ENCODE measurements at regions not wholly inside any gene's neighbourhood (a gene's known extent, or its start where the extent isn't known, plus 50 kb on each side); places are given as distances from the start of the nearest gene placed in this dataset.

- no peak overlapping the region for H3K4me3 ChIP-seq (ENCODE audit: low read depth, low read length)
- no peaks in the 10 kb centered on the region for H3K4me1 ChIP-seq
- H3K9me3 ChIP-seq: no peaks in the 10 kb centered on the region
- no peaks in the 10 kb centered on the region for H3K36me3 ChIP-seq
- DNase-seq: no peak
- no peak for TF ChIP-seq CTCF (IDR thresholded peaks at IDR 0.05; ENCODE audit: low read depth, low read length)
- H3K27me3 ChIP-seq: no peaks in the 10 kb centered on the region
Measured at GRCh38 chr16:63830061-63830460, 1291.8 kb downstream of the CDH11 start.

GRCh38 chr16:63822818-63823217 lies 1299.0 kb downstream of the CDH11 start:
- Histone ChIP-seq H3K36me3 (no peaks in the 10 kb centered on the region), H3K4me1 (no peaks in the 10 kb centered on the region), H3K4me3 (ENCODE audit: low read depth, low read length) (no peak overlapping the region), H3K9me3 (no peaks in the 10 kb centered on the region), H3K27me3 (no peaks in the 10 kb centered on the region)
- TF ChIP-seq CTCF (IDR thresholded peaks at IDR 0.05; ENCODE audit: low read depth, low read length): no peak
- DNase-seq: no peak

- Histone ChIP-seq H3K36me3 (no peaks in the 10 kb centered on the region), H3K4me3 (ENCODE audit: low read depth, low read length) (no peak overlapping the region), H3K4me1 (no peaks in the 10 kb centered on the region), H3K27me3 (no peaks in the 10 kb centered on the region), H3K9me3 (no peaks in the 10 kb centered on the region)
- DNase-seq: no peak
- TF ChIP-seq CTCF (IDR thresholded peaks at IDR 0.05; ENCODE audit: low read depth, low read length): no peak
Measured at GRCh38 chr16:63816276-63816675, 1305.6 kb downstream of the CDH11 start.

- no peaks in the 10 kb centered on the region for H3K4me1 ChIP-seq
- H3K4me3 ChIP-seq (ENCODE audit: low read depth, low read length): no peak overlapping the region
- TF ChIP-seq CTCF (IDR thresholded peaks at IDR 0.05; ENCODE audit: low read depth, low read length): no peak
- H3K9me3 ChIP-seq: no peaks in the 10 kb centered on the region
- no peaks in the 10 kb centered on the region for H3K27me3 ChIP-seq
- DNase-seq: no peak
- H3K36me3 ChIP-seq: no peaks in the 10 kb centered on the region
Measured at GRCh38 chr16:63813862-63814261, 1308.0 kb downstream of the CDH11 start.

GRCh38 chr16:63808730-63809129 lies 1313.1 kb downstream of the CDH11 start:
- no peak for TF ChIP-seq CTCF (IDR thresholded peaks at IDR 0.05; ENCODE audit: low read depth, low read length)
- Histone ChIP-seq H3K36me3 (no peaks in the 10 kb centered on the region), H3K9me3 (no peaks in the 10 kb centered on the region), H3K4me3 (ENCODE audit: low read depth, low read length) (no peak overlapping the region), H3K4me1 (no peaks in the 10 kb centered on the region), H3K27me3 (no peaks in the 10 kb centered on the region)
- no peak for DNase-seq

- DNase-seq: no peak
- Histone ChIP-seq H3K36me3 (no peaks in the 10 kb centered on the region), H3K9me3 (no peaks in the 10 kb centered on the region), H3K4me1 (no peaks in the 10 kb centered on the region), H3K27me3 (no peaks in the 10 kb centered on the region), H3K4me3 (ENCODE audit: low read depth, low read length) (no peak overlapping the region)
- no peak for TF ChIP-seq CTCF (IDR thresholded peaks at IDR 0.05; ENCODE audit: low read depth, low read length)
Measured at GRCh38 chr16:63806794-63807506, 1314.9 kb downstream of the CDH11 start.
